ENCODE measurements at regions not wholly inside any gene's neighbourhood (a gene's known extent, or its start where the extent isn't known, plus 50 kb on each side); places are given as distances from the start of the nearest gene placed in this dataset.

- WGBS (ENCODE audit: low lambda C conversion rate) = 48% methylated on average over 3 of the region's 3 CpGs
- FAIRE-seq (no peak), ATAC-seq (no peak), DNase-seq (ENCODE audit: low spot score) (no peak)
- in situ Hi-C loops (cut with HindIII; ENCODE audit: extremely low pct_ligation_motif_present, low pct_unique_long_range_greater_than_20kb) (no loop called here), intact Hi-C loops (cut with micrococcal nuclease; ENCODE audit: unreplicated experiment) (loop anchor here (10.0 kb wide), 1 partner anchor 301 kb away; no protein-coding TSS in a partner anchor)
- Histone ChIP-seq H3K9me3 (ENCODE audit: low read length) (no peaks in the 10 kb centered on the region), H3K4me1 (ENCODE audit: insufficient read depth, low read length) (no peaks in the 10 kb centered on the region), H3K27me3 (ENCODE audit: control insufficient read depth in 1 of 2, insufficient read depth in 2 of 2, low read length in 2 of 2) (no peaks in the 10 kb centered on the region), H3K79me2 (ENCODE audit: insufficient read depth, low read length) (no peaks in the 10 kb centered on the region), H3K36me3 (replicated peaks in 1 of 2; ENCODE audit: control insufficient read depth in 1 of 2, insufficient read depth in 2 of 2, low read length in 2 of 2) (no peaks in the 10 kb centered on the region), H3K9ac (ENCODE audit: insufficient read depth, low read depth, low read length) (no peak overlapping the region), H3K4me2 (ENCODE audit: low read depth, low read length) (no peak overlapping the region), H2AFZ (ENCODE audit: low read length) (no peak overlapping the region), H3K27ac (ENCODE audit: extremely low read length, insufficient read depth, low read length) (no peak overlapping the region), H4K20me1 (ENCODE audit: insufficient read depth, low read length) (no peaks in the 10 kb centered on the region), H3K4me3 (replicated peaks in 1 of 3; ENCODE audit: insufficient read depth in 1 of 3, low read depth in 2 of 3, low read length in 3 of 3) (no peak overlapping the region)
- BruUV-seq (replicated peaks) = no TSS peak
- ChIA-PET CTCF (ENCODE audit: low intra/inter-chr PET ratio, low total read pairs) (no interaction called here), POLR2A (no interaction called here)
- no peak for TF ChIP-seq KLF9 (CRISPR knock-in tag; IDR thresholded peaks at IDR 0.05; ENCODE audit: low read depth)
- TF ChIP-seq ZNF335 (CRISPR knock-in tag; IDR thresholded peaks at IDR 0.05) = no peak
- no peak for TF ChIP-seq PHF21A (CRISPR knock-in tag; IDR thresholded peaks at IDR 0.05)
- TF ChIP-seq ZNF101 (CRISPR knock-in tag; IDR thresholded peaks at IDR 0.05; ENCODE audit: borderline replicate concordance, low read depth) = no peak
- no peak for TF ChIP-seq ZNF10 (CRISPR knock-in tag; IDR thresholded peaks at IDR 0.05; ENCODE audit: borderline replicate concordance, low read depth)
- TF ChIP-seq ZNF792 (CRISPR knock-in tag; IDR thresholded peaks at IDR 0.05) = no peak
- no peak for TF ChIP-seq ZNF768 (CRISPR knock-in tag; IDR thresholded peaks at IDR 0.05)
- no peak for TF ChIP-seq ZSCAN9 (CRISPR knock-in tag; IDR thresholded peaks at IDR 0.05; ENCODE audit: borderline replicate concordance)
- no peak for TF ChIP-seq POGK (CRISPR knock-in tag; conservative IDR thresholded peaks at IDR 0.05)
- TF ChIP-seq SIX4 (CRISPR knock-in tag; IDR thresholded peaks at IDR 0.05) = no peak
- no peak for TF ChIP-seq ZNF780A (CRISPR knock-in tag; IDR thresholded peaks at IDR 0.05)
Observed at GRCh38 chr5:35325836-35326235, 95.5 kb upstream of the PRLR start.

Data from HepG2 (cell line).